ENCODE measurements at regions not wholly inside any gene's neighbourhood (a gene's known extent, or its start where the extent isn't known, plus 50 kb on each side); places are given as distances from the start of the nearest gene placed in this dataset.

GRCh38 chr7:97390915-97391593, 273.6 kb downstream of the SDHAF3 start:
- Histone ChIP-seq H3K18ac (ENCODE audit: insufficient read length, low read depth, low read length) (no peak overlapping the region), H3K9me3 (ENCODE audit: control insufficient read depth, low read depth, low read length) (no peaks in the 10 kb centered on the region), H3K79me1 (ENCODE audit: insufficient read depth, low read depth, low read length, poor library complexity, severe bottlenecking) (no peaks in the 10 kb centered on the region), H2BK15ac (ENCODE audit: low read depth, low read length) (no peak overlapping the region), H3T11ph (ENCODE audit: low read length) (no peak overlapping the region), H4K5ac (ENCODE audit: insufficient read length, low read depth, low read length) (no peak overlapping the region), H2BK5ac (ENCODE audit: insufficient read length, low read length) (no peak overlapping the region), H3K9ac (ENCODE audit: extremely low read depth, insufficient read length, low read length) (no peak overlapping the region), H3K56ac (ENCODE audit: insufficient read length, low read depth, low read length) (no peak overlapping the region), H3K4me1 (ENCODE audit: insufficient read depth, low read length) (peaks cover 2% of the 10 kb centered on the region; the same call in 1 of the 2 replicates), H3K23ac (ENCODE audit: insufficient read length, low read depth, low read length) (no peak overlapping the region), H3K27ac (ENCODE audit: insufficient read length, low read depth, low read length) (no peak overlapping the region), H4K20me1 (ENCODE audit: control insufficient read depth, insufficient read depth, insufficient read length) (no peaks in the 10 kb centered on the region), H3K79me2 (ENCODE audit: insufficient read depth, low read length) (no peaks in the 10 kb centered on the region), H3K4me2 (ENCODE audit: insufficient read depth, insufficient read length, low read length) (no peak overlapping the region), H2BK12ac (ENCODE audit: insufficient read length, low read depth, low read length) (no peak overlapping the region), H2BK120ac (ENCODE audit: low read depth, low read length, poor library complexity, severe bottlenecking) (no peak overlapping the region), H2BK20ac (ENCODE audit: low read depth, low read length, poor library complexity, severe bottlenecking) (no peak overlapping the region), H4K91ac (ENCODE audit: insufficient read length, low read depth, low read length) (no peak overlapping the region), H2AFZ (ENCODE audit: low read length) (no peak overlapping the region), H4K8ac (replicated peaks; ENCODE audit: insufficient read length, low read depth, low read length) (no peak overlapping the region), H3K27me3 (ENCODE audit: insufficient read depth, low read length) (no peaks in the 10 kb centered on the region), H3K4ac (ENCODE audit: low read depth, low read length) (no peak overlapping the region), H2AK5ac (ENCODE audit: insufficient read length, low read length) (no peak overlapping the region), H3K14ac (ENCODE audit: insufficient read depth, low read length) (no peak overlapping the region), H3K23me2 (ENCODE audit: insufficient read length, low read depth, low read length, poor library complexity, severe bottlenecking) (no peaks in the 10 kb centered on the region)
- Mint-ChIP-seq H3K4me1 (peaks cover 0 to 10% of the 10 kb centered on the region in 2 experiments; a peak in 2 of 4 replicates), H3K27me3 (ENCODE audit: low read depth) (no peaks in the 10 kb centered on the region), H3K36me3 (ENCODE audit: insufficient read depth in 1 of 3, low read depth in 3 of 3) (no peaks in the 10 kb centered on the region), H3K9me3 (peaks cover 0 to 3% of the 10 kb centered on the region in 2 experiments; a peak in 3 of 5 replicates), H3K27ac (no peak overlapping the region; a peak in 1 of 7 replicates), H3K4me3 (no peak overlapping the region; a peak in 1 of 5 replicates)
- DNase-seq: no peak
- no peak for TF ChIP-seq CTCF (conservative IDR thresholded peaks at IDR 0.05)
- no CpG with 5 or more reads among the region's 4 CpGs for WGBS (ENCODE audit: extremely low coverage, insufficient read length, low lambda C conversion rate)
